VCaP (cell line): ENCODE measurements at regions not wholly inside any gene's neighbourhood (a gene's known extent, or its start where the extent isn't known, plus 50 kb on each side); places are given as distances from the start of the nearest gene placed in this dataset.
"Not testable (repeated sequence)": the region's sequence is repeated elsewhere in the genome, so short reads cannot be mapped to it uniquely, and the experiment has no call there.

Source experiments
- H3K27ac ChIP-seq: fragments of 450-650 bp; 2 replicates; pipeline ENCODE4 v1.5.1; 2017
- CTCF ChIP-seq: fragments of 450-650 bp; conservative IDR thresholded peaks from 2 replicates; pipeline ENCODE4 v1.5.1; 2017; ENCODE audit warnings: mild to moderate bottlenecking, moderate library complexity

- TF ChIP-seq CTCF: no peak
- H3K27ac ChIP-seq: no peak overlapping the region
Measured at GRCh38 chr5:179455320-179455719, 95.0 kb upstream of the RUFY1 start.

- H3K27ac ChIP-seq: no peak overlapping the region
- TF ChIP-seq CTCF: no peak
Measured at GRCh38 chr5:179454356-179454755, 96.0 kb upstream of the RUFY1 start.

GRCh38 chr5:179453616-179454015 lies 96.7 kb upstream of the RUFY1 start:
- TF ChIP-seq CTCF: no peak
- no peak overlapping the region for H3K27ac ChIP-seq

- no peak overlapping the region for H3K27ac ChIP-seq
- no peak for TF ChIP-seq CTCF
Measured at GRCh38 chr5:179452356-179453230, 97.8 kb upstream of the RUFY1 start.

- H3K27ac ChIP-seq: no peak overlapping the region
- TF ChIP-seq CTCF: no peak
Measured at GRCh38 chr5:179451828-179452196, 98.5 kb upstream of the RUFY1 start.

- no peak overlapping the region for H3K27ac ChIP-seq
- TF ChIP-seq CTCF: no peak
Measured at GRCh38 chr5:179451114-179451827, 99.1 kb upstream of the RUFY1 start.

- H3K27ac ChIP-seq: not testable (repeated sequence)
Measured at GRCh38 chr5:179449950-179450349, 100.4 kb upstream of the RUFY1 start.

- H3K27ac ChIP-seq: not testable (repeated sequence)
Measured at GRCh38 chr5:179448282-179448681, 102.1 kb upstream of the RUFY1 start.

GRCh38 chr5:179442289-179442688 lies 97.0 kb upstream of the ADAMTS2 start:
- not testable (repeated sequence) for H3K27ac ChIP-seq
